Upper lobe of left lung (tissue), 6 donors: ENCODE measurements at regions not wholly inside any gene's neighbourhood (a gene's known extent, or its start where the extent isn't known, plus 50 kb on each side); places are given as distances from the start of the nearest gene placed in this dataset.

Source experiments
- ATAC-seq, 2 donors: fragments of 200-7000 bp; cut with Tn5 transposase; one replicate each; pipeline ENCODE4 v1.9.1; 2022; ENCODE audit warnings: mild to moderate bottlenecking in 2 of 2, moderate library complexity in 2 of 2; ENCODE audit not compliant: low FRiP score in 2 of 2
- DNase-seq, 2 donors: peaks; one replicate each; pipeline ENCODE4 v3.0.0-alpha.2; 2019 to 2020
- H3K27ac ChIP-seq, 4 donors: fragments of 200-600 bp; sonication (generic); one replicate each; pipeline ENCODE4 v1.5.1; 2016 to 2019
- H3K27me3 ChIP-seq, 4 donors: fragments of 200-600 bp; sonication (generic); one replicate each; pipeline ENCODE4 v1.5.1; 2017 to 2019
- H3K36me3 ChIP-seq, 4 donors: fragments of 200-600 bp; sonication (generic); one replicate each; pipeline ENCODE4 v1.5.1; 2016 to 2019
- H3K4me1 ChIP-seq, 4 donors: fragments of 200-600 bp; sonication (generic); one replicate each; pipeline ENCODE4 v1.5.1; 2018 to 2019
- H3K4me3 ChIP-seq, 4 donors: fragments of 200-600 bp; sonication (generic); one replicate each; pipeline ENCODE4 v1.5.1; 2017 to 2019; ENCODE audit warnings: mild to moderate bottlenecking in 2 of 4, moderate library complexity in 1 of 4
- H3K9me3 ChIP-seq, 4 donors: fragments of 200-600 bp; sonication (generic); one replicate each; pipeline ENCODE4 v1.5.1; 2018 to 2019
- CTCF ChIP-seq, 6 experiments: fragments of 450-650 bp in 4 of 6; fragments of 200-600 bp in 2 of 6; sonication (generic) in 2 of 6; IDR thresholded peaks; one replicate each; pipeline ENCODE4 v1.5.1; 2016 to 2019; ENCODE audit warnings: antibody characterized with exemption in 6 of 6
- EP300 ChIP-seq, 4 donors: sonication (generic); formaldehyde crosslinking; IDR thresholded peaks; one replicate each; pipeline ENCODE4 v1.5.1; 2017; ENCODE audit warnings: antibody characterized with exemption in 4 of 4, control low read depth in 2 of 4
- POLR2A ChIP-seq, 4 donors: fragments of 450-650 bp; IDR thresholded peaks; one replicate each; pipeline ENCODE4 v1.5.1; 2016 to 2017; ENCODE audit warnings: antibody characterized with exemption in 4 of 4, mild to moderate bottlenecking in 2 of 4
- POLR2AphosphoS5 ChIP-seq, 2 donors: sonication (generic); formaldehyde crosslinking; IDR thresholded peaks; one replicate each; pipeline ENCODE4 v1.5.1; 2017; ENCODE audit warnings: antibody characterized with exemption in 2 of 2
- WGBS, 2 donors: methylation state at CpG; one replicate each; pipeline ENCODE4 v1.1.5; 2017 to 2018; 5-methylcytosine and 5-hydroxymethylcytosine counted together
- donor health status: DM: no; HTN: no; CAD: no; lungs with moderate emphysema.
- donor health status: DM: no; HTN: yes; CAD: no; lungs with severe emphysema.

- Histone ChIP-seq H3K27ac (no peak overlapping the region), H3K27me3 (no peaks in the 10 kb centered on the region), H3K4me1 (no peaks in the 10 kb centered on the region), H3K4me3 (no peak overlapping the region), H3K9me3 (no peaks in the 10 kb centered on the region), H3K36me3 (no peaks in the 10 kb centered on the region)
- no peak for DNase-seq
- ATAC-seq, result no peak
- WGBS, 2 donors, result 87 to 95% methylated on average over 4 of the region's 4 CpGs
- TF ChIP-seq CTCF (IDR thresholded peaks at IDR 0.05) (no peak), EP300 (IDR thresholded peaks at IDR 0.05) (no peak), POLR2A (IDR thresholded peaks at IDR 0.05) (no peak), POLR2AphosphoS5 (IDR thresholded peaks at IDR 0.05) (no peak)
Measured at GRCh38 chr1:22321917-22322316, 129.7 kb upstream of the ZBTB40 start.

- H3K4me3 ChIP-seq, result no peak overlapping the region
- ATAC-seq (no peak), DNase-seq (no peak)
- no peaks in the 10 kb centered on the region for H3K36me3 ChIP-seq
- WGBS, 2 donors, result 89 to 91% methylated on average over 17 of the region's 17 CpGs
- H3K4me1 ChIP-seq, result no peaks in the 10 kb centered on the region
- H3K9me3 ChIP-seq, result no peaks in the 10 kb centered on the region
- no peaks in the 10 kb centered on the region for H3K27me3 ChIP-seq
- TF ChIP-seq POLR2A (IDR thresholded peaks at IDR 0.05) (no peak), EP300 (IDR thresholded peaks at IDR 0.05) (no peak), CTCF (IDR thresholded peaks at IDR 0.05) (no peak), POLR2AphosphoS5 (IDR thresholded peaks at IDR 0.05) (no peak)
- no peak overlapping the region for H3K27ac ChIP-seq
Measured at GRCh38 chr1:22323141-22323845, 128.4 kb upstream of the ZBTB40 start.

- no peak for ATAC-seq
- DNase-seq, result no peak
- no peaks in the 10 kb centered on the region for H3K9me3 ChIP-seq
- no peaks in the 10 kb centered on the region for H3K4me1 ChIP-seq
- no peak for TF ChIP-seq POLR2A (IDR thresholded peaks at IDR 0.05)
- TF ChIP-seq POLR2AphosphoS5 (IDR thresholded peaks at IDR 0.05), result no peak
- no peak for TF ChIP-seq EP300 (IDR thresholded peaks at IDR 0.05)
- no peak for TF ChIP-seq CTCF (IDR thresholded peaks at IDR 0.05)
- H3K4me3 ChIP-seq, result no peak overlapping the region
- no peaks in the 10 kb centered on the region for H3K27me3 ChIP-seq
- WGBS, 2 donors, result 81 to 88% methylated on average over 11 of the region's 11 CpGs
- H3K27ac ChIP-seq, result no peak overlapping the region
- no peaks in the 10 kb centered on the region for H3K36me3 ChIP-seq
Measured at GRCh38 chr1:22323846-22324504, 127.7 kb upstream of the ZBTB40 start.

- no peak for ATAC-seq
- Histone ChIP-seq H3K27me3 (no peaks in the 10 kb centered on the region), H3K4me1 (no peaks in the 10 kb centered on the region), H3K27ac (no peak overlapping the region), H3K9me3 (no peaks in the 10 kb centered on the region), H3K36me3 (no peaks in the 10 kb centered on the region), H3K4me3 (no peak overlapping the region)
- peak in 1 of 2 donors; percentile 18 for DNase-seq
- WGBS, 2 donors, result 79 to 97% methylated on average over 7 to 10 of the region's 10 CpGs
- no peak for TF ChIP-seq CTCF (IDR thresholded peaks at IDR 0.05)
Measured at GRCh38 chr1:22325531-22326371, 125.9 kb upstream of the ZBTB40 start.
